HG03135 (cell line): ENCODE measurements at regions not wholly inside any gene's neighbourhood (a gene's known extent, or its start where the extent isn't known, plus 50 kb on each side); places are given as distances from the start of the nearest gene placed in this dataset.

Experiments
- ATAC-seq: cut with Tn5 transposase; IDR thresholded peaks from one replicate; pipeline ENCODE4 v1.9.1; 2021; ENCODE audit warnings: mild to moderate bottlenecking, moderate library complexity; ENCODE audit not compliant: unreplicated experiment

DNA sequence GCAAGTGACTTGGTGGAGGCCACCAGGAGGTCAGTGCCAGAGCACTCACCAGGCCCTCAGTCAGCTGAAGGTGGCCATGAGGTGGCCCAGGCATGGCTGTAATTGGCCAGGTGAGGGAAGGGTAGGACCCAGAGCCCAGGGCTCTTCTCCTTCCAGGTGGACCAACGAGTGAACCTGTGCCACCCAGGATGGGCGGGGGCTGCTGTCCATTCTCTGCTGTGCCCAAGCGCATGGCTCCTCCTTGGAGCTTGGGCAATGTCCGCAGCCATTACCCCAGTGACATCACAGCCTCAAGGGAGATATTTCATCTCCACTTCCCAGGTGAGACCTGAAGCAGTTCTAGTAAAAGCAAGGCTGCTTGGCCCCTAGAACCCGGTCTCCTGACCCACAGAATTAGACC, 303.0 kb upstream of the FOXF1 start:
- ATAC-seq = no peak

DNA sequence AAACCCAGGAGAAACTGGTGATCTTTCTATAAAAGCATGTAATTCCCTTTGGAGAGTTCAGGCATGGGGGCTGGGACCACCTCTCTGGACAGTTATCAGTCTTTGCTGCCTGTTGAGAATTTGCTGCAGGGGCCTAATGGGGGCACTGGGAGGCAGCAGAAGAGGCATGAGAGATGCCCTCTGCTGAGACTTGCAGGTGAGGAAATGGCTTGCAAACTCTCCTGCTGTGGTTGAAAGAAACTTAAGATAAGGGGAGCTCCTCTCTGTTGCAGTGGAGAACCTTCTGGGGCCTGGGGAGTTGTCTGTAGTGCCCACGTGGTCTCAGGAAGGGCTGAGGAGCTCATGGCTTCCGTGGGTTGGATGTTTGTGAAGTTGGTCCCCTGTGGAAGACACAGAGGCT, 301.1 kb upstream of the FOXF1 start:
- ATAC-seq = no peak

DNA sequence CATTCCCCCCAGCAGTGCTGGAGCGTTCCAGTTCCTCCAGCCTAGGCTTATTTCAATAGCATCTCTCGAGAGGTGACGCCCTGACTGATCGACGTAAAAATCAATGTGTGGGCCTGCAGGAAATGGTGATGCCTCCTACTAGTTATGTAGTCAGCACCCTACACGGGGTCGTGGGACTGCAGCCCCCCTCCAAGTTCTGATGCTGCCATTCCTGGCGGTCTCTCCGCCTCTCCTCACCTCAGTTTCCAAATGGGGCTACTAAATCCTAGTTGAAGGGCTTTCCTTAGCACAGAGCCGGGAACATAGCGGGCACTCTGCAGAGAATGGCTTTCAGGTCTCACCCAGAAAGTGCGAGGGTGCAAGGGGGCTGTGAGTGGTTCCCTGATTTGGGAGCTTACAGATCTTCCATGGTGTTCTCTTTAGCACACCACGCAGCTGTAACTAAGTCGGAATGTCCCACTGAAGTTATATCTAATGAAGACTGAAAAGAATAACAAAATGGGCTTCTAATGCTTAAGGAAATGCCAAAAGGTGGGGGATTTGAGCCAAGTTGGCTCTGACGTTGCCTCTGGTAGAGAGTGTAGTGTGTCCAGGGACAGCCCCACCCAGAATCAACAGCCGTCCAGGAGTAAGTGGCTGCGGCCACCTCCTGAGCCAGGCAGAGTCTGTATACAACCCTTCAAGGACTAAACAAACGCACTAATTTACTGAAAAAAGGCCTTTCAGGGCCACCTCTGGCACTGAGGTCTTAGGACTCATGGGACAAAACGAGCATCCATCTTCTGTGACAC, 299.7 kb upstream of the FOXF1 start:
- no peak for ATAC-seq

DNA sequence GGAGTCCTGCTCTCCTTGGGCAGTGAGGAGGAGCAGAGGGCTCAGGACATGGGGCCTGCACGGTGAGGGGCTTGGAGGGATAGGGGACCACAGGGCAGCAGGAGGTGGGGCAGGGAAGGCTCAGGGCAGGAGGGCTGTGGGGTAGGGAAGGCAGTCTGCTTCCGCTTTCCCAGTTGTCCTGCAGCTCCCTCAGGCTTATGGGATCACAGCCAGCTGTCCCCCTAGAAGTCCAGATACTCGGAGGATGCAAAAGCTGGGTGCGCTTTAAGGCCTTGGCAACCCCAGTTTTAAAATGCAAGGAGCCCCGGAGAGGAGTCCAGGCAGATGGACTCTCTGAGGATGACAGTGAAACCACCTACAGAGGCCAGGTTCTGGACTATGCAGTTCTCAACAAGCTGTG, 299.1 kb upstream of the FOXF1 start:
- no peak for ATAC-seq

DNA sequence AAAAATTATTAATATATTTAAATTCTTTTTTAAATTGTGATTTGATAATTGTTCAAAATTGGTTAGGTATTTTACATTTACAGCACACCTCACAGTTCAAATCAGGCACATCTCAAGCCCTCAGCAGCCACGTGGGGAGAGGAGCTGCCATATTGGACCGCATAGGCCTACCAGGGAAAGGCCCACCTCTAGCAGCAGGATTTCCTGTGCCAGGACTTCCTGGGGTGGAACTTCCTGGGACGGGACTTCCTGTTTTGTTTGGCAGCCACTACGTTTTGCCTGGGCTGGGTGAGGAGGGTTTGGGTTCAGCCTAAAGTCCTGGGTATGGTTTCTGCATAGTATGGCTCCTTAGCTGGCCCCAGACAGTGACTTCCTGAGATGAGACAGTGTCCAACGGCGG, 298.5 kb upstream of the FOXF1 start:
- ATAC-seq = no peak

DNA sequence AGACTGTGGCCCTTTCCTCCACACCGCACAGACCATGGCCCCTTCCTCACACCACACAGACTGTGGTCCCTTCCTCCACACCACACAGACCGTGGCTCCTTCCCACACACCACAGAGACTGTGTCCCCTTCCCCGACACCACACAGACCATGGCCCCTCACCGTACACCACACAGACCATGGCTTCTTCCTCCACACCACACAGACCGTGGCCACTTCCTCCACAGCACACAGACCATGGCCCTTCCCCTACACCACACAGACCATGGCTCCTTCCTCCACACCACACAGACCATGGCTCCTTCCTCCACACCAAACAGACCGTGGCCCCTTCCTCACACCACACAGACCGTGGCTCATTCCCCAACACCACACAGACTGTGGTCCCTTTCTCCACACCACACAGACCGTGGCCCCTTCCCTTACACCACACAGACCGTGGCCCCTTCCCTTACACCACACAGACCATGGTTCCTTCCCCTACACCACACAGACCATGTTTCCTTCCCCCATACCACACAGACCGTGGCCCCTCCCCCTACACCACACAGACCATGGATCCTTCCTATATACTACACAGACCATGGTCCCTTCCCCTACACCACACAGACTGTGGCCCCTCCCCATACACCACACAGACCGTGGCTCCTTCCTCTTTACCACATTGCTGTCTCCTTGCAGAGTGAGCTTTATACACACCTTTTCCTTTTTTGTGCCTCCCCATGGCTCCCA, 297.5 kb upstream of the FOXF1 start:
- ATAC-seq = no peak

DNA sequence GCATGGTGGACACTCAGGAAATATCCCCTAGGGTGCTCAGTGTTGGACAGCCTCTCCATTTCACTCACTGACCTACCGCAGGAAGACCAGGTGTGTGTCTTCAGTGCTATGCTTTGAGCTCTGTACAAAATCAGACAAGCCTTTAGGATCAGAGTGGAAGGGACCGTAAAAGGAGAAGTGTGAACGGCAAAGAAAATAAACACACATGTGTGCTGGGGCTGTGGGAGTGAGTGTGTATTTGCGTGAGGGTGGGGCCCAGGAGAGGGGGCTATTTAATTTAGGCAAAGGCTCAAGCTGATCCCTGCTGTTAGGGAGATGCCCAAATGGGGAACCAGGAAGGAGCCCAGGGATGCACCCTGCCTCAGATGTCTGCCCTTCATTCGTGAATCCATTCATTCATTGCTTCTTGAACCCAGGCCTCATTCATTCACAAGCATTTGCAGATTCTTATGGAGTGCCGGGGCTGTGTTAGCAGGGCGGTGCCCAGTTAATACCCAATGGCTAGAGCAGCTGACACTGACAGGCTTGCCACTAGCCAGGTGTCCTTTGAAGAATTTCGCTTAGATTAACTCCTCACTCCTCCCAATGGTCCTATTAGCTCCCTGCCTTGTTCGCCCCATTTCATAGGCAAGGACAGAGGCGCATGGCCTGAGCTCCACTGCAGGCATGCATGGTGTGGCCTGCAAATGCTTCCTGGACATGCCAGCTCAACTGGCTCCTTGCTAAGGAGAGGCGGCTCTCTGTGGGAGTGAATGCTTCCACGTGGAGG, 296.7 kb upstream of the FOXF1 start:
- no peak for ATAC-seq

DNA sequence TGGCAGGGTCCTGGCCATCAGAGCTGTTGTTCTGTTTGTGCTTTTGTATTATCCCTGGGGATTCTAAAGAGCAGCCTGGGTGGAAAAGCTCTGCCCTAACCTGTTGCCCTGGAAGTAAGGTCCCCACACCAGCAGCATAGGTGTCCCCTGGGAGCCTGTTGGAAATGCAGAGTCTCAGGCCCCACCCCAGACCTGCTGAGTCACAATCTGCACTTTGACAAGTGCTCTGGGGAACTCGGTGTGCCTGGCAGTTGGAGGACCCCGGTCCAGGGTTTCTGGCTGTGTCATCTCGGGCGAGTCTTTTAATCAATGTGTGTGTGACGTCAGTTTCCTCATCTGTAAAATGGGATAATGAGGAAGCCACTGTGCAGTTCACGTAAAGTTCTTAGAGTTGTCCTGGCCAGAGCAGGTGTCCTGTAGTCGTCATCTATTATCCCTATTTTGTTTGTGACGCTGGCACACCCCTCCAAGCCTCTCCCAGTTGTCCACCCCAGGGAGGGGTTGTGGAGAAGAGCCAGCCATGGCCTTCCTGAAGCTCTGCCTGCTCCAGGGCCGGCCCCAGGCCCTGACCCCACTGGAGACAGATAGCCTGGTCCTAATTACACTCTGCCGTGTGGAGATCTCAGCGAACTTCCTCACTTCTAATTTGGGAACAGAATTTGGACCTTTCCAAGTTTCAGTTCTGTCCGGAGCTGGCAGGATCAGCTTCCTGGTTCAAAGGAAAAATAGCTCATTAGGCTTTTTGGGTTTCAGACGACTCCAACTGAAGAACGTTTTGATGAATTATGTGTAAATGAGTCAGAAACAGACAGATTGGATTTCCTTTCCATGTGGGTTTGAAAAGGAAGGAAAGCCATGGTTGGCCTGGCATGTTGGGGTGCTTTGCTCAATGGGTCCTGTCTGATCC, 295.7 kb upstream of the FOXF1 start:
- ATAC-seq = no peak

DNA sequence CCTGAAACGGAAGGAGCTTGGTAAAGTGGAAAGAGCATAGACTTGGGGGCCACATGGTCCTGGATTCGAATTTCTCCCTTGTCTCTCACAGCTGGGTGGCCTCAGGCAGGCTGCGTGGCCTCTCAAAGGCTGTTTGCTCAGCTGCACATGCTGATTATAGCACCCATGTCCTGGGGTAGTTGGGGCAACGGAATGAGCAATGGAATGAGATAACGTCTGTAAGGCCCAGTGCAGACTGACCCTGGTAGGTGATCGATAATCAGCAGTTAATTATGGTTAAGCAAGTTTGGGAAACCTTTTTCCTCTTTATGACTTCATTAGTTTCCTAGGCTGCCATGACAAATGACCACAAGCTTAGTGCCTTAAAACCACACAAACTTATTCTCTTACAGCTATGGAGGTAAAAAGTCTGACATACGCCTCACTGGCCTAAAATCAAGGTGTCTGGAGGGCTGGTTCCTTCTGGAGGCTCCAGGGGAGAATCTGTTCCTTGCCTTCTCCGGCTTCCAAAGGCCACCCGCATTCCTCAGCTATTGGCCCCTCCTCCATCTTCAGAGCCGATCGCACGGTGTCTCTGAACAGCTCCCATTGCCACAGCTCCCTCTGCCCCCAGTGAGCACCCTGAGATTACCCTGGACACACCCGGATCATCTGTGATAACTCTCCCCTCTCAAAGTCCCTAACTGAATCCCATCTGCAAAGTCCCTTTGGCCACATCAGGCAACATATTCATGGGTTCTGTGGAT, 294.9 kb upstream of the FOXF1 start:
- no peak for ATAC-seq

DNA sequence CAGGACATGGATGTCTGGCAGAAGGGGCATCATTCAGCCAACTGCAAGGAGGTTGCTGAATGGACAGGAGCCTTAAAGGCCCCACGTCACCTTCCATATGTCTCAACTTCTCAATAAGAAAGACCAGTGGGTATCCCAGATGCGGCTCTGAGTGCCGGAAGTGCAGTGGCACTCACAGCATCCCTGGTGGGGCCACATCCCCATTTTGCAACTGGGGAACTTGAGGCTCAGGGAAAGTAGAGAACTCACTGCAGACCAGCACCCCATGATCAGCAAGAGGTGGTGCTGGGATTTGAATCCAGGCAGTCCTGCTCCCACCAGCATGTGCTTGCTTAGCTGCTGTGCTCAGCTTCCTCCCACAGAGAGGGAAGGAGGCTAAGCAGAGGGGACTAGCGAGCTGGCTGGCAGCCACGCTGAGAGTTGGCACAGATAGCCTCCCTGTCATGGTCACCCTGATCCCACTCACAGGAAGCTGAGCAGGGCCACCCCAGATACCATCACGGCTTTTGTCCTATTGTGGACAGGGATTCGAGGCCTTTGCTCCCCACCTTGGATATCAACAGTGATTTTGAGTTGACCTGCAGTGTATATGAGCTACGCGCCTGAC, 294.2 kb upstream of the FOXF1 start:
- no peak for ATAC-seq

DNA sequence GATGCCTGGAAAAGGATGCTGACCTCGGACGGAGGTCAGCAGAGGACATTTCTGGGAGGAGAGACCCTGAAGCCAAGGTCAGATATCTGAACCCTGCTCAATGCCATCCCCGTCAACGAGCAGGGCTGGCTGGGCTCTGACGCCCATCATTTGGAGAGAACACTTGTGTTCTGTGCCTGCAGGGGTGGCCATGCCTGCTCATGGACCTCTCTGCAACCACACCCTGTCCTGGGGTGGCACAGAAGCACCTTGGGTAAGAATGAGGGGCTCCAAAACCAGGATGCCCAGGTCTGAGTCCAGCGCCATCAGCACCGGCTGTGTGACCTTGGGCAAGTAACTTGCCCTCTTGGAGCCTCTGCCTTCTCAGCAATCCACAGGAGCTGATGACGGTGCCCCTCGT, 293.7 kb upstream of the FOXF1 start:
- no peak for ATAC-seq

DNA sequence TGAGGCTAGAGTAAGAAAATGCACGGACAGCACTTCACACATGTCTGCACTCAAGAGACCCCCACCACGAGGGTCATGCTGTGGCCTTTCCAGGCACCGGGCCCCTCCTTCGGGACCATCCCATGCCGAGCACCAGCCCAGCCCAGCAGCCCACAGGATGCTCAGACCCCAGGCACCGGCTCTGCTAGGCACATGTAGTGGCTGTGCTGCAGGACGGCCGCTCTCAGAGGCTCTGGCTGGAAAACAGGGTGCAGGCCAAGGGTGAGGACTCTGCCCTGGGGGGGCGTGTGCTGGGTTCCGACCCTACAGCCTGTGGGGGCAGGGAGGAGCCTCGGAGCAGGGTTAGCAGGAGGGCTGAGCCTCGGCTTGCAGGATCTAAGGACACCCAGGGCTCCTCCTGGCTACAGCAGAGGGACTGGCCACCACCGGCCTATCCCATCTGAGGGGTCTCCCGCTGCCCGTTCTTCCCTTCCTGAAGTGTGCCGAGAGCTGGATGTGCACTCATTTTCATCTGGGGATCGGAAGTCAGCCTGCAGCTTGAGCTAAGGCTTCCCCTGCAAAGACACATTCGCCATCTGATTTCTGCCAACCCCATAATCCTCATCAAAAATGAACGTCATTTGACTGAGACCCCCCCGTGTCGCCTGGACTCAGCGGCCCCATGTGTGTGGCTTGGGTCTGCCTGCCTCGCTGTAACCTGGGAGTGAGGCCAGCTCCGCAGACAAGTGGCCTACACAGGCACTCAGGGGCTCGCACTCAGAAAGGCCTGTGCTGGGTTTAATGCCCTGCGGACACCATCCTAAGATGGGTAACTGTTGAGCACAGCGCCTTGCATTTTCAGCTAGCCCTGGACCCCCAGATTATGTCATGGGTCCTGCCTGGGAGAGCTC, 293.1 kb upstream of the FOXF1 start:
- ATAC-seq = no peak

DNA sequence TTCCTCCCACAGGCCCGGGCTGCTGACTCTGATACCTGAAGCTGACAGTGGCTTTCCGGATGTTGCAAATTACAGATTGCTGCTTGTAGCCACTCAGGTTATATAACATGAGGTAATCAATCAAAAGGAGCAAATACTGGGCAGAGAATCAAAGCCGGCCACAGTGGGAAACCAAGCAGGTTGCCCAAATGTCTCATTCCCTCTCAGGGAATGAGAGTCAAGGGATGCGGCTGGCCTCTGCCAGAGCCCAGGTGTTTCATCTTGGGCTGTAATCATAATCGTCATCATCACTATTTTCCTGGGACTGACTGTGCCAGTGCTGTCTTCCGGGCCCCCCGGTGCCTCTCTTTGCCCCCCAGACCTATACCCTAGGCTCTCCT, 292.4 kb upstream of the FOXF1 start:
- no peak for ATAC-seq

DNA sequence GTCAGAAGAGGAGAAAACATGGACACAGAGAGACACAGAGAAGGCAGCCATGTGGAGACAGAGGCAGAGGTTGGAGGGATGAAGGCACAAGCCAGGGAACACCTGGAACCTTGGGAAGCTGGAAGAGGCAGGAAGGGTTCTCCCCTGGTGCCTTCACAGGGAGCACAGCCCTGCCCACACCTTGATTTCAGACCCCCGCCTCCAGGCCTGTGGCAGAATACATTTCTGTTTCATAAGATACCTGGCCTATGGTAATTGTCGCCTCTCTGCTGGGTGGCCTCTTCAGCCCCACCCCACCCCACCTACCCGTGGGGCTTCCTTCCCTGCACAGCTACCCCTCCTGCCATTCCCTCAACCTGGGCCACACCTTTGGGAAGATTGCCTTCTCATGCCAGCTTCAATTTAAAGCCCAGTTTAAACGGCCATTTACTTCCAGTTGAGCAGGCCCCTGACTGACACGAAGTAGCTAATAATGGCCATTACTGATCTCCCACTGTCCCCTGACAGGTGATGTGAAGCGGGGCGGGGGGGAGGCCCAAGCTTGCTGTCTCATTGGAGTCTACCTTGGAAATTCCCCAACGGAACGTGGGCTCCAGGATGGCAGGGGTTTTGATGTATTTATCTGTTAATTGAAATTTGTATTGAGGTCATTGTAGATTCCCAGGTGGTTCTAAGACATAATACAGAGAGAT, 291.7 kb upstream of the FOXF1 start:
- no peak for ATAC-seq

DNA sequence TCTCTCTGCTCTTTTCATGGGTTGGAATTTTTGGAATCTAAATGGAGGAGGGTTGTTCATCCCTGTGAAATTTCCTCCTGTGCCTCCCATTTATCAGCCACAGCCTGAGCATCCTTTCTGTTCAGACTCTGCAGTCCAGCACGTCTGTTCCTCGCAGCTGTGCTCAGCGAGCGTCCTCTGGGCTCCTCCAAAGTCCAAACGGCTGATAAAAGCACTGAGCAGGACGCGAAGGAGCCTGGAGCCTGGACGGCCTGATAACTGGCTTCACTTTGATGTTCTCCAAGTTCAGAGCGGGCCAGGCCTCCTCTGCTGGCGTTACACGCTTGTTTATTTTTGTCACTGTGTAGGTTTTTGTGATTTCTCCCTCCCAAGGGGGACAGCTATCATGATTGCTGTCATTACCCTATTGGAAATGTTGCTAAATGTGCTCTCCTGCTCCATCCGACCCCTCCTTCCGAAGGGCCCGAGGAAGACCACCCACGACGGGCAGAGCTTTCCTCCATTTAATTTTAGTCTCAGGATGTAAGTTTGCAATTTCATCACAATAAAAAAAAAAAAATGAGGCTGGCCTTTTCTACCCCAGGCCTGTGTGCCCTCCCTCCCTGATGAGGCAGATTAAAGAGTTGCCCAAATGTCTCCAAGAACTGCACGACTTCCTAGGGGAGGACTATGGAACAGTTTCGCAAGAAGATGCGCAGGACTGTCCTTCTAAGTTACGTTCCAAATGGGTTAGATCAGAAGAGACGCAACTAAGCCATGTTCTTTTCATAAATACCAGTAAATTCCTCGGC, 290.5 kb upstream of the FOXF1 start:
- no peak for ATAC-seq

DNA sequence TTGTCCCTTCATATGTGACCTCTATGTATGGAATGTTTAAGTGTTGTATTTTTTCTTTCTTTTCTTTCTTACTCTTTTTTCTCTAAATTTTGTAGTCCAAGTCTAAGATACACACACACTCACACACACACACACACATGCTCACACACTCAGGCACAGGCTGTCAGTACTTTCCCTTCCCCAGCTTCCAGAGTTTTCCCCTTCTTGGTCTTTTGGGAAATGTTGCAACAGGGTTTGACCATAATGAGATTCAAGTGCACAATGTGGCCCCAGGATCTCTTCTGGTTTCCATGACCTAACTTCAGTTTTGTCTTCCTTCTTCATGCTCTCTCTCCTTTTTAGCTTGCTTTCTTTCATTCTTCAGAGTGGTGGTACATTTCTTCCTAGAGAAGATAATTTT, 289.8 kb upstream of the FOXF1 start:
- no peak for ATAC-seq

DNA sequence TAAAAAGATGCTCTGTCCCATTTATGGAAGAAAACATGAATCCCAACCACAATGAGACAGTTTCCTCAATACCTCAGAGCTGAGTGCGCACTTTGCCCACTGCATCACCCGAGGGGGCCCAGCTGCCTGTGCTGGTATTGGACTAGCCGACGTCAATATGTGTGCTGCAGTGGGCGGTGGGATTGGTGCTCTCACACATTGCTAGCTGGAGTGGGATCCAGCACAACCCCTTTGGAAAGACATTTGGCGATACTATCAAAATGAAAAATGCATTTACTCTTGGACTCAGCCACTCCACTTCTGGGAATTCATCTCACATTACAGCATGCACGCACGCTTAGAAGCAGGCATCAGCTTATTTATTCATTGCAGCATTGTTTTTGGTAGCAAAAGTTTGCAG, 289.2 kb upstream of the FOXF1 start:
- ATAC-seq = no peak
